Natural killer cell (primary cell): ENCODE measurements at regions not wholly inside any gene's neighbourhood (a gene's known extent, or its start where the extent isn't known, plus 50 kb on each side); places are given as distances from the start of the nearest gene placed in this dataset.
"Not testable (repeated sequence)": the region's sequence is repeated elsewhere in the genome, so short reads cannot be mapped to it uniquely, and the experiment has no call there.

Experiments
- ATAC-seq, 3 donors: fragments of 150-1000 bp in 2 of 3; fragments of 200-7000 bp in 1 of 3; cut with Tn5 transposase; 1 replicate in 1 of 3; 2 replicates in 2 of 3; pipeline ENCODE4 v1.10.0; 2021; ENCODE audit warnings: mild to moderate bottlenecking in 2 of 3, moderate library complexity in 2 of 3
- DNase-seq, 2 donors: peaks; one replicate each; pipeline versions ENCODE4 v3.0.0 to v3.0.0-alpha.2; 2013 to 2021; ENCODE audit warnings: mixed read lengths in 1 of 2
- H3K27ac ChIP-seq: one replicate; pipeline ENCODE4 v1.5.1; 2013; ENCODE audit warnings: mild to moderate bottlenecking, low read length
- H3K27me3 ChIP-seq: one replicate; pipeline ENCODE4 v1.6.1; 2013; ENCODE audit warnings: low read length; ENCODE audit not compliant: control insufficient read depth, insufficient read depth
- H3K36me3 ChIP-seq: one replicate; pipeline ENCODE4 v1.6.1; 2013; ENCODE audit warnings: low read length; ENCODE audit not compliant: control insufficient read depth, insufficient read depth
- H3K4me1 ChIP-seq: one replicate; pipeline ENCODE4 v1.6.1; 2013; ENCODE audit warnings: low read length; ENCODE audit not compliant: control insufficient read depth, insufficient read depth
- H3K4me3 ChIP-seq: one replicate; pipeline ENCODE4 v1.5.1; 2013; ENCODE audit warnings: low read length
- H3K9me3 ChIP-seq: one replicate; pipeline ENCODE4 v1.6.1; 2013; ENCODE audit warnings: low read length; ENCODE audit not compliant: control insufficient read depth, insufficient read depth
- H3K27ac Mint-ChIP-seq, 2 donors: one replicate each; pipeline ENCODE4 v1.8.0; 2022; ENCODE audit warnings: mild to moderate bottlenecking in 2 of 2, mixed read lengths in 2 of 2, moderate library complexity in 1 of 2
- H3K27me3 Mint-ChIP-seq, 2 donors: one replicate each; pipeline ENCODE4 v1.8.0; 2022; ENCODE audit warnings: low read depth in 2 of 2, mixed read lengths in 2 of 2
- H3K36me3 Mint-ChIP-seq: one replicate; pipeline ENCODE4 v1.8.0; 2022; ENCODE audit warnings: mixed read lengths
- H3K4me1 Mint-ChIP-seq, 2 donors: one replicate each; pipeline ENCODE4 v1.8.0; 2022; ENCODE audit warnings: mixed read lengths in 2 of 2
- H3K4me3 Mint-ChIP-seq: one replicate; pipeline ENCODE4 v1.8.0; 2022; ENCODE audit warnings: mild to moderate bottlenecking, moderate library complexity, mixed read lengths
- H3K9me3 Mint-ChIP-seq, 2 donors: one replicate each; pipeline ENCODE4 v1.8.0; 2022; ENCODE audit warnings: mixed read lengths in 2 of 2
- CTCF ChIP-seq: fragments of 200-600 bp; IDR thresholded peaks from one replicate; pipeline ENCODE4 v1.8.0; 2022; ENCODE audit warnings: antibody characterized with exemption
- WGBS: methylation state at CpG from one replicate; pipeline ENCODE4 v1.1.7; 2013; ENCODE audit warnings: missing lambda C conversion rate; ENCODE audit not compliant: insufficient coverage; 5-methylcytosine and 5-hydroxymethylcytosine counted together
- intact Hi-C: fragments of 100-400 bp; cut with micrococcal nuclease; formaldehyde crosslinking; loops from one replicate; pipeline ENCODE4 v1.14.2; 2022

- no peak for TF ChIP-seq CTCF
- no peak overlapping the region for H3K27ac Mint-ChIP-seq
- H3K36me3 Mint-ChIP-seq, result no peaks in the 10 kb centered on the region
- peaks cover 0 to 2% of the 10 kb centered on the region in 2 donors for H3K27me3 Mint-ChIP-seq
- no peak overlapping the region for H3K4me3 Mint-ChIP-seq
- WGBS, result 74% methylated on average over 2 of the region's 3 CpGs
- DNase-seq (no peak), ATAC-seq (no peak)
- intact Hi-C loops, result no loop called here
- no peaks in the 10 kb centered on the region for H3K4me1 Mint-ChIP-seq
- H3K27ac ChIP-seq, result no peak overlapping the region
- no peaks in the 10 kb centered on the region for H3K36me3 ChIP-seq
- no peaks in the 10 kb centered on the region for H3K27me3 ChIP-seq
- H3K4me1 ChIP-seq, result no peaks in the 10 kb centered on the region
- no peaks in the 10 kb centered on the region for H3K9me3 ChIP-seq
- H3K4me3 ChIP-seq, result no peak overlapping the region
- H3K9me3 Mint-ChIP-seq, result peaks cover 3 to 5% of the 10 kb centered on the region in 2 donors
These were observed 69.7 kb upstream of the DCN start for GRCh38 chr12:91252341-91252740.

GRCh38 chr12:91250273-91250665 lies 67.7 kb upstream of the DCN start:
- no peak for ATAC-seq
- Mint-ChIP-seq H3K4me1 (no peaks in the 10 kb centered on the region), H3K27ac (no peak overlapping the region), H3K36me3 (no peaks in the 10 kb centered on the region), H3K27me3 (no peaks in the 10 kb centered on the region), H3K4me3 (no peak overlapping the region), H3K9me3 (peaks cover 5% of the 10 kb centered on the region in 2 donors)
- DNase-seq, result no peak
- H3K27me3 ChIP-seq, result no peaks in the 10 kb centered on the region
- H3K36me3 ChIP-seq, result no peaks in the 10 kb centered on the region
- WGBS, result 86% methylated on average over 1 of the region's 2 CpGs
- no peak for TF ChIP-seq CTCF
- H3K4me3 ChIP-seq, result no peak overlapping the region
- no peaks in the 10 kb centered on the region for H3K4me1 ChIP-seq
- intact Hi-C loops, result no loop called here
- no peak overlapping the region for H3K27ac ChIP-seq
- no peaks in the 10 kb centered on the region for H3K9me3 ChIP-seq

DNA sequence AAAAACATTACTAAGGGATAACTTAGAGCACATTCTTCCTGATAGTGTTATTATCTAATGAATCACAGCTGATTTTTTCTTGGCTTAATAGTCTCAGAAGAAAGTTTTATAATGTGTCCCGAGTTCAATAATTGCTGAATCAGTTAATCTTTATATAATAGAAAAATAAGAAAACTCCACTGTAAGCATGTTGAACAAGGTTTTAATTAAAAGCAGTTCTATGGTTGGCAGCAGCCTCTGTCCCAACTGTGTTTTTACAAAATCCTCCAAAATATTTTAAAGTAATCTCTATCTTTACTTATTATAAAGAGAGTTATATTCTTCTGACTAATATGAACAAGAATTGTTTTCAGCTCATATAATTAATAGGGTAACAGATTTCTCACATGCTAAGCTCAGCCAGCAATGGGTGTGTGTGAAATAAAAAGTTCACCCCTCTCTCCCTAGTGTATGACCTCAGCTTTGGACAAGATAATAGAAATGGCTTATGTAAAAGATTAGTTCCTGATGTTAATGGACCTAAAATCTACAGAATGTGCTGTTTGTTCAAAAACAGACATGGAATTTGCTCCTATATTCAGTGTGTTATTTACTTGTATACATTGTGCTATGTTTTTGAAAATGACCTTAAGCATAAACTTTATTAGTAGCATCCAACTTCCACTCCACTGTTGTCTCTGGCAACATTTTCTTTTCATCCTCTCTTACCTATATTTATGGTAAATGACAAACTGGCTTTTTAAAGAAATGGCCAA lies 67.1 kb upstream of the DCN start:
- no peak for TF ChIP-seq CTCF
- no peaks in the 10 kb centered on the region for H3K36me3 ChIP-seq
- H3K4me3 ChIP-seq, result no peak overlapping the region
- no CpG with 5 or more reads among the region's 1 CpG for WGBS
- H3K9me3 Mint-ChIP-seq, result peaks cover 5% of the 10 kb centered on the region in 2 donors
- ATAC-seq (no peak), DNase-seq (no peak)
- H3K36me3 Mint-ChIP-seq, result no peaks in the 10 kb centered on the region
- H3K4me3 Mint-ChIP-seq, result no peak overlapping the region
- no peak overlapping the region for H3K27ac Mint-ChIP-seq
- H3K4me1 Mint-ChIP-seq, result no peaks in the 10 kb centered on the region
- no peak overlapping the region for H3K27ac ChIP-seq
- H3K27me3 Mint-ChIP-seq, result no peaks in the 10 kb centered on the region
- H3K4me1 ChIP-seq, result no peaks in the 10 kb centered on the region
- intact Hi-C loops, result no loop called here
- no peaks in the 10 kb centered on the region for H3K27me3 ChIP-seq
- H3K9me3 ChIP-seq, result no peaks in the 10 kb centered on the region

DNA sequence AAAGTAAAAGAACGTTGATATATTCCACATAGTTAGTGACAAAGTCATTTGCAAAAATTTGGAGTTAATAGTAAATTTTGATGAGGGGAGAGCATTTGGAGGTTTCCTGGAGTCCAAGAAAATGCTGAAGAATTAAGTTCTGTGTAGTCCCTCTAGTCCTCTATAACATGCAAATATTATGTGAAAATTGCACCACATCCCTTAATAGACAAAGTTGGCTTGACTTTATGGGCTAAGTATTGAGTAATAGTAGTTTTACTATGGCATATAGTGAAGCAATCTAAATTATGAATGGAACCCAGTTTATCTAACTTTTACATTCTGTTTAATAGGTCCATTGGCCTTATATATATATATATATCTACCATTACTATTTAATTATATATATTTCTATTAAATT lies 66.4 kb upstream of the DCN start:
- intact Hi-C loops, result no loop called here
- H3K9me3 Mint-ChIP-seq, result peaks cover 5 to 6% of the 10 kb centered on the region in 2 donors

DNA sequence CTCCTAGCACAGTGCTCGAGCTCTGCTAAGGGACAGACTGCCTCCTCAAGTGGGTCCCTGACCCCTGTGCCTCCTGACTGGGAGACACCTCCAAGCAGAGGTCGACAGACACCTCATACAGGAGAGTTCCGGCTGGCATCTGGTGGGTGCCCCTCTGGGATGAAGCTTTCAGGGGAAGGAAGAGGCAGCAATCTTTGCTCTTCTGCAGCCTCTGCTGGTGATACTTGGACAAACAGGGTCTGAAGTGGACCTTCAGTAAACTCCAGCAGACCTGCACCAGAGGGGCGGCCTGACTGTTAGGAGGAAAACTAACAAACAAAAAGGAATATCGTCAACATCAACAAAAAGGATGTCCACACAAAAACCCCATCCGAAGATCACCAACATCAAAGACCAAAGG lies 60.6 kb upstream of the DCN start:
- H3K4me3 Mint-ChIP-seq, H3K36me3 Mint-ChIP-seq, intact Hi-C loops, H3K36me3 ChIP-seq, H3K27ac ChIP-seq, H3K4me3 ChIP-seq, ATAC-seq, H3K9me3 Mint-ChIP-seq, H3K27me3 Mint-ChIP-seq, DNase-seq, H3K27ac Mint-ChIP-seq, H3K9me3 ChIP-seq, H3K27me3 ChIP-seq, H3K4me1 ChIP-seq, H3K4me1 Mint-ChIP-seq: not testable (repeated sequence)
- 79% methylated on average over 6 of the region's 6 CpGs for WGBS

More for the DNA sequence above, 66.4 kb upstream of the DCN start:
- no peaks in the 10 kb centered on the region for H3K27me3 ChIP-seq
- H3K4me1 ChIP-seq, result no peaks in the 10 kb centered on the region
- no peaks in the 10 kb centered on the region for H3K4me1 Mint-ChIP-seq
- 80% methylated on average over 1 of the region's 1 CpG for WGBS
- no peaks in the 10 kb centered on the region for H3K36me3 ChIP-seq
- no peak overlapping the region for H3K4me3 Mint-ChIP-seq
- H3K36me3 Mint-ChIP-seq, result no peaks in the 10 kb centered on the region
- DNase-seq (no peak), ATAC-seq (no peak)
- no peak overlapping the region for H3K27ac ChIP-seq
- no peak for TF ChIP-seq CTCF
- no peaks in the 10 kb centered on the region for H3K9me3 ChIP-seq
- no peak overlapping the region for H3K27ac Mint-ChIP-seq
- no peak overlapping the region for H3K4me3 ChIP-seq
- H3K27me3 Mint-ChIP-seq, result no peaks in the 10 kb centered on the region
